ENCODE measurements at regions not wholly inside any gene's neighbourhood (a gene's known extent, or its start where the extent isn't known, plus 50 kb on each side); places are given as distances from the start of the nearest gene placed in this dataset.

DNA sequence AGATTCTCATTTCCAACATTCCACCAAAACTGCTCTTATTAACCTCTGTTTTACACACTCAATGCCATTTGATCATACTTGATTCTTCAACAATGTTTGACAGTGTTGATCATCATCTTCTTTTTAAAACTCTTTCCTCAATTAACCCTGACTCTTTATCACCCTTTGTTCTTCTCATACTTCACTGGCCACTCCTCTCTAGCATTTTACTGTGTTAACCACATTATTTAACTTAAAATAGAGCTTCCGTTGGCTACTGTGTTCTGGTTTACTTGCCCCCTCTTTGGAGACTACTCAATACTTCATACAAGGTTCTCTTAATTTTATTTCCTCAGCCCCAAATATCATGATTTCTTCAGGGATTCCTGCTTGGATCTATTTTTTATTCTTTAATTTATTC is 121.1 kb upstream of the SPRY2 start:
- Histone ChIP-seq H3K36me3 (ENCODE audit: control insufficient read depth in 2 of 2, extremely low read depth in 1 of 2, insufficient read depth in 1 of 2, low read length in 1 of 2) (no peaks in the 10 kb centered on the region), H3K4me3 (ENCODE audit: control insufficient read depth in 1 of 2, extremely low read depth in 1 of 2, low read length in 1 of 2) (no peak overlapping the region), H3K27me3 (replicated peaks in 1 of 2; ENCODE audit: control insufficient read depth in 2 of 2, extremely low read depth in 1 of 2, insufficient read depth in 2 of 2, low read length in 1 of 2) (no peaks in the 10 kb centered on the region), H3K9me3 (no peaks in the 10 kb centered on the region), H3K4me1 (ENCODE audit: control insufficient read depth in 1 of 2, extremely low read depth in 1 of 2, insufficient read depth in 2 of 2, low read length in 2 of 2) (peaks cover 0 to 2% of the 10 kb centered on the region in 2 experiments), H3K27ac (ENCODE audit: low read length) (no peak overlapping the region)
- ChIA-PET POLR2A (no interaction called here), CTCF (no interaction called here)
- no peaks in the 10 kb centered on the region for H3K36me3 Mint-ChIP-seq
- DNase-seq (no peak), ATAC-seq (replicated peaks in 1 of 4) (no peak)
- no peak overlapping the region for H3K27ac Mint-ChIP-seq
- no peaks in the 10 kb centered on the region for H3K4me1 Mint-ChIP-seq
- WGBS (ENCODE audit: insufficient coverage), result 83% methylated on average over 1 of the region's 1 CpG
- H3K4me3 Mint-ChIP-seq, result no peak overlapping the region
- H3K9me3 Mint-ChIP-seq, result no peaks in the 10 kb centered on the region
- no peaks in the 10 kb centered on the region for H3K27me3 Mint-ChIP-seq

DNA sequence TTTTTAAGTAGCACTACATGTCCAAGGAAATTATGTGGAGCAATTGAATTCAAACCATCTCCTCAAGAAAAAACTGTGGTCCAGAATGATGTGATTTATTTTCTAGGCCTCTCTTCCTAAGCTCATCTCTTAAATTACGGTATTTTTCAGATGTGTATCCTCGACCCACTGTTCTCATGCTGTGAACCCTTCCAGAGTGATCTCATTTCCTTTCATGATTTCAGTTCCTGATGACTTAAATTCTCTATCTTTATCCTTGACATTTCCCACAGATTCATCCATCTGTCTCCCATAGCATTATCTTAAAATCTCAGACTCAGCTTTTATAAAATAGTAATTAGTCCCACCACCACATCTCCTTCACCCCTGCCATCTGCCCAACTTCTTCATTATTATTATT is 117.6 kb upstream of the SPRY2 start:
- WGBS (ENCODE audit: insufficient coverage), result 79% methylated on average over 2 of the region's 2 CpGs
- Histone ChIP-seq H3K4me3 (ENCODE audit: control insufficient read depth in 1 of 2, extremely low read depth in 1 of 2, low read length in 1 of 2) (no peak overlapping the region), H3K36me3 (ENCODE audit: control insufficient read depth in 2 of 2, extremely low read depth in 1 of 2, insufficient read depth in 1 of 2, low read length in 1 of 2) (no peaks in the 10 kb centered on the region), H3K27me3 (replicated peaks in 1 of 2; ENCODE audit: control insufficient read depth in 2 of 2, extremely low read depth in 1 of 2, insufficient read depth in 2 of 2, low read length in 1 of 2) (no peaks in the 10 kb centered on the region), H3K27ac (ENCODE audit: low read length) (no peak overlapping the region), H3K9me3 (no peaks in the 10 kb centered on the region), H3K4me1 (ENCODE audit: control insufficient read depth in 1 of 2, extremely low read depth in 1 of 2, insufficient read depth in 2 of 2, low read length in 2 of 2) (peaks cover 2 to 4% of the 10 kb centered on the region in 2 experiments)
- ATAC-seq (replicated peaks in 1 of 4) (no peak), DNase-seq (no peak)
- H3K4me1 Mint-ChIP-seq, result peaks cover 0 to 5% (median 0%) of the 10 kb centered on the region in 3 donors
- POLR2A ChIA-PET, result no interaction called here
- H3K27me3 Mint-ChIP-seq, result no peaks in the 10 kb centered on the region
- no peak overlapping the region for H3K4me3 Mint-ChIP-seq
- no peaks in the 10 kb centered on the region for H3K36me3 Mint-ChIP-seq
- peaks cover 0 to 5% (median 3%) of the 10 kb centered on the region in 3 donors for H3K9me3 Mint-ChIP-seq
- CTCF ChIA-PET, result no interaction called here
- no peak overlapping the region for H3K27ac Mint-ChIP-seq

DNA sequence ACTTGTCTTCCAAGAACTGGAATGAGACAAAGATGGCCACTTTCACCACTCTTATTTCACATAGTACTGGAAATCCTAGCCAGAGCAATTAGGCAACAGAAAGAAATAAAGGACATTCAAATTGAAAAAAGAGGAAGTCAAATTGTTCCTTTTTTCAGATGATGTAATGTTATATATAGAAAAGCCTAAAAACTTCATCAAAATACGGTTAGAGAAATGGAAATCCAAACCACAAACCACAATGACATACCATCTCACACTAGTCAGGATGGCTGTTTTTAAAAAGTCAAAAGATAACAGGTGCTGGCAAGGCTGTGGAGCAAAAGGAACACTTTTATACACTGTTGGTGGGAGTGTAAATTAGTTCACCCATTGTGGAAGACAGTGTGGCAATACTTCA is 113.3 kb upstream of the SPRY2 start:
- no peaks in the 10 kb centered on the region for H3K36me3 Mint-ChIP-seq
- H3K27me3 ChIP-seq (replicated peaks in 1 of 2; ENCODE audit: control insufficient read depth in 2 of 2, extremely low read depth in 1 of 2, insufficient read depth in 2 of 2, low read length in 1 of 2), result no peaks in the 10 kb centered on the region
- no peak overlapping the region for H3K4me3 ChIP-seq (ENCODE audit: control insufficient read depth in 1 of 2, extremely low read depth in 1 of 2, low read length in 1 of 2)
- no peak overlapping the region for H3K4me3 Mint-ChIP-seq
- DNase-seq (peak in 1 of 35 experiments; percentile 2), ATAC-seq (replicated peaks in 1 of 4) (no peak)
- peaks cover 0 to 5% (median 4%) of the 10 kb centered on the region in 3 donors for H3K4me1 Mint-ChIP-seq
- no peaks in the 10 kb centered on the region for H3K36me3 ChIP-seq (ENCODE audit: control insufficient read depth in 2 of 2, extremely low read depth in 1 of 2, insufficient read depth in 1 of 2, low read length in 1 of 2)
- no CpG with 5 or more reads among the region's 1 CpG for WGBS (ENCODE audit: insufficient coverage)
- ChIA-PET POLR2A (no interaction called here), CTCF (no interaction called here)
- H3K27ac Mint-ChIP-seq, result no peak overlapping the region
- no peaks in the 10 kb centered on the region for H3K9me3 ChIP-seq
- H3K9me3 Mint-ChIP-seq, result peaks cover 0 to 5% (median 3%) of the 10 kb centered on the region in 3 donors
- no peak overlapping the region for H3K27ac ChIP-seq (ENCODE audit: low read length)
- peaks cover 0 to 4% of the 10 kb centered on the region in 2 donors for H3K27me3 Mint-ChIP-seq
- peaks cover 0 to 4% of the 10 kb centered on the region in 2 experiments for H3K4me1 ChIP-seq (ENCODE audit: control insufficient read depth in 1 of 2, extremely low read depth in 1 of 2, insufficient read depth in 2 of 2, low read length in 2 of 2)

DNA sequence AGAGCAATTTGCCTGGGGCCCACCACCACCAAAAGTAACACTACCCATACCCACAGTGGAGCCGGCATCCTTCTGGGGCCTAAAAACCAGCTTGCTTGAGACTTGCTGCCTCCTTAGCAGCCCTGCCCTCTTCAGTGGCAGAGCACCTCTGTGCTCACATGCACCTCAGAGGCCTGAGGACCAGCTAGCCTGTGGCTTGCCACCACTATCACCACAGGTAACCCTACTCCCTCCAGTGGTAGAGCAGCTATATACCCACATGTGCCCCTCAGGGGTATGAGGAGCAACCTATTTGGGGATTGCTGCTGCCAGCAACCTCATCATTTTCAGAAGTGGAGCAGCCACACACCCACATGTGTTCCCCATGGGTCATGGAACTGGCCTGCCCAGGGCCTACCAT is 111.4 kb upstream of the SPRY2 start:
- Mint-ChIP-seq H3K4me3 (no peak overlapping the region), H3K27me3 (peaks cover 0 to 4% of the 10 kb centered on the region in 2 donors), H3K36me3 (no peaks in the 10 kb centered on the region), H3K4me1 (peaks cover 0 to 6% (median 5%) of the 10 kb centered on the region in 3 donors), H3K27ac (no peak overlapping the region), H3K9me3 (peaks cover 0 to 5% (median 3%) of the 10 kb centered on the region in 3 donors)
- no peaks in the 10 kb centered on the region for H3K36me3 ChIP-seq (ENCODE audit: control insufficient read depth in 2 of 2, extremely low read depth in 1 of 2, insufficient read depth in 1 of 2, low read length in 1 of 2)
- CTCF ChIA-PET, result no interaction called here
- no peak overlapping the region for H3K27ac ChIP-seq (ENCODE audit: low read length)
- no peaks in the 10 kb centered on the region for H3K27me3 ChIP-seq (replicated peaks in 1 of 2; ENCODE audit: control insufficient read depth in 2 of 2, extremely low read depth in 1 of 2, insufficient read depth in 2 of 2, low read length in 1 of 2)
- POLR2A ChIA-PET, result no interaction called here
- no peak for DNase-seq
- 100% methylated on average over 1 of the region's 1 CpG for WGBS (ENCODE audit: insufficient coverage)
- peaks cover 0 to 4% of the 10 kb centered on the region in 2 experiments for H3K4me1 ChIP-seq (ENCODE audit: control insufficient read depth in 1 of 2, extremely low read depth in 1 of 2, insufficient read depth in 2 of 2, low read length in 2 of 2)
- no peak overlapping the region for H3K4me3 ChIP-seq (ENCODE audit: control insufficient read depth in 1 of 2, extremely low read depth in 1 of 2, low read length in 1 of 2)
- ATAC-seq (replicated peaks in 1 of 4), result no peak
- H3K9me3 ChIP-seq, result no peaks in the 10 kb centered on the region

DNA sequence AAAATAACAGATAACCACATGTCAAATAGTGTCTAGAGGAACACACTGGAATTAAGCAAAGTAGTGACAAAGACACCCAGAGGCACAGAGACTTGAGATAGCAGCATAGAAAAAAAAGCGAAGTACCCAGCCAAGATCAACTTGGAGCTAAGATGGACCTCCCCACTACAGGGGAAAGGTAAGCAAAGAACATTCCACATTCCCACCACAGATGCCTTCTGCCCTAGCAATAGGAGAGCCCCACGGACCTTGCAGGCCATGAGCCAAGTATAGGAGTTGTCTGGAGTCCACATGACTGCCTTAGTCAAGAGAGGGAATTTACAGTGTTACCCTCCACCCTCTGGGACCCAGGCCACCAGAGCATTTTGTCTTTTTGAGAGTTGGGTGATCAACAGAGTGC is 110.7 kb upstream of the SPRY2 start:
- Mint-ChIP-seq H3K9me3 (peaks cover 0 to 5% (median 3%) of the 10 kb centered on the region in 3 donors), H3K27me3 (peaks cover 0 to 4% of the 10 kb centered on the region in 2 donors), H3K27ac (no peak overlapping the region), H3K36me3 (no peaks in the 10 kb centered on the region), H3K4me3 (no peak overlapping the region), H3K4me1 (peaks cover 0 to 6% (median 5%) of the 10 kb centered on the region in 3 donors)
- WGBS (ENCODE audit: insufficient coverage), result no CpG with 5 or more reads among the region's 2 CpGs
- POLR2A ChIA-PET, result no interaction called here
- no peak for ATAC-seq (replicated peaks in 1 of 4)
- CTCF ChIA-PET, result no interaction called here
- no peak overlapping the region for H3K27ac ChIP-seq (ENCODE audit: low read length)
- no peaks in the 10 kb centered on the region for H3K27me3 ChIP-seq (replicated peaks in 1 of 2; ENCODE audit: control insufficient read depth in 2 of 2, extremely low read depth in 1 of 2, insufficient read depth in 2 of 2, low read length in 1 of 2)
- H3K4me3 ChIP-seq (ENCODE audit: control insufficient read depth in 1 of 2, extremely low read depth in 1 of 2, low read length in 1 of 2), result no peak overlapping the region
- H3K4me1 ChIP-seq (ENCODE audit: control insufficient read depth in 1 of 2, extremely low read depth in 1 of 2, insufficient read depth in 2 of 2, low read length in 2 of 2), result peaks cover 0 to 4% of the 10 kb centered on the region in 2 experiments
- DNase-seq, result no peak
- no peaks in the 10 kb centered on the region for H3K9me3 ChIP-seq
- H3K36me3 ChIP-seq (ENCODE audit: control insufficient read depth in 2 of 2, extremely low read depth in 1 of 2, insufficient read depth in 1 of 2, low read length in 1 of 2), result no peaks in the 10 kb centered on the region

DNA sequence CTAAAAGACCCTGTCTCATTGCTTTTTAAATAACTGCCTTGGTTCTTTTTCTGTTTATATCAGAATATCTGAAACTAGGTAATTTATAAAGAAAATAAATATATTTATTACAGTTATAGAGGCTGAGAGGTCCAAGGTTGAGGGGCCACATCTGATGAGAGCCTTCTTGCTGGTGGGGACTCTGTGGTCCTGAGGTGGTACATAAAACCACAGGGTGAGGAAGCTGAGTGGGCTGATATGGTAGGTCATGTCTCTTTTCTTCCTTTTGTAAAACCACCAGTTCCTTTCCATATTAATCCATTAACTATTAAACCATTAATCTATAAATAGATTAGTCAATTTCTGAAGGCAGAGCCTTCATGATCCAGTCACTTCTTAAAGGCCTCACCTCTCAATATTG is 109.5 kb upstream of the SPRY2 start:
- CTCF ChIA-PET, result no interaction called here
- H3K4me1 ChIP-seq (ENCODE audit: control insufficient read depth in 1 of 2, extremely low read depth in 1 of 2, insufficient read depth in 2 of 2, low read length in 2 of 2), result peaks cover 0 to 4% of the 10 kb centered on the region in 2 experiments
- no peak overlapping the region for H3K4me3 ChIP-seq (ENCODE audit: control insufficient read depth in 1 of 2, extremely low read depth in 1 of 2, low read length in 1 of 2)
- H3K36me3 ChIP-seq (ENCODE audit: control insufficient read depth in 2 of 2, extremely low read depth in 1 of 2, insufficient read depth in 1 of 2, low read length in 1 of 2), result no peaks in the 10 kb centered on the region
- no peaks in the 10 kb centered on the region for H3K27me3 ChIP-seq (replicated peaks in 1 of 2; ENCODE audit: control insufficient read depth in 2 of 2, extremely low read depth in 1 of 2, insufficient read depth in 2 of 2, low read length in 1 of 2)
- no peak for ATAC-seq (replicated peaks in 1 of 4)
- peaks cover 0 to 4% of the 10 kb centered on the region in 2 donors for H3K27me3 Mint-ChIP-seq
- no peak overlapping the region for H3K27ac ChIP-seq (ENCODE audit: low read length)
- peaks cover 0 to 5% (median 0%) of the 10 kb centered on the region in 3 donors for H3K9me3 Mint-ChIP-seq
- H3K27ac Mint-ChIP-seq, result no peak overlapping the region
- DNase-seq, result no peak
- H3K4me1 Mint-ChIP-seq, result peaks cover 0 to 6% (median 5%) of the 10 kb centered on the region in 3 donors
- H3K4me3 Mint-ChIP-seq, result no peak overlapping the region
- POLR2A ChIA-PET, result no interaction called here
- H3K36me3 Mint-ChIP-seq, result no peaks in the 10 kb centered on the region
- H3K9me3 ChIP-seq, result no peaks in the 10 kb centered on the region

DNA sequence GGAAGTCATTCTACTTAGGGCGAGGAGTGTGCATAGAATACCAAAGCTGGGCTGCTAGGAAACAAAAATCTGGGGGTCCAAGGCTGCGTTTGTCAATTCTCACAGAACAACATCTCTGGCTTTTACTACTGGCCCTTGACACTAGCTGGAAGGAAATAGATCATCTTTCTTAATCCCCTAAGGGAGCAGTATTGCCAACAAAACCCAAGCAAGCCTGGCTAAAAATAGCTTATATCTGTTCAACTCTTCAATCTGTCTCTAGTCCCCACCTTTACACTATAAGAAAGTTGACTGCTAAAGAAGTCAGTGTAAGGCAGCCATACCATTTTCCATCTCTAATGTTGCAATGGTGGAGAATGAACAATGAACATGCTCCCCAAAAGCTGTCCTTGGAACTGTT is 107.8 kb upstream of the SPRY2 start:
- ATAC-seq (replicated peaks in 1 of 4) (no peak), DNase-seq (no peak)
- ChIA-PET POLR2A (no interaction called here), CTCF (no interaction called here)
- no peaks in the 10 kb centered on the region for H3K36me3 ChIP-seq (ENCODE audit: control insufficient read depth in 2 of 2, extremely low read depth in 1 of 2, insufficient read depth in 1 of 2, low read length in 1 of 2)
- peaks cover 0 to 10% (median 3%) of the 10 kb centered on the region in 3 donors for H3K4me1 Mint-ChIP-seq
- H3K27ac ChIP-seq (ENCODE audit: low read length), result no peak overlapping the region
- H3K36me3 Mint-ChIP-seq, result no peaks in the 10 kb centered on the region
- no peaks in the 10 kb centered on the region for H3K9me3 ChIP-seq
- H3K9me3 Mint-ChIP-seq, result no peaks in the 10 kb centered on the region
- no peak overlapping the region for H3K4me3 Mint-ChIP-seq
- H3K4me1 ChIP-seq (ENCODE audit: control insufficient read depth in 1 of 2, extremely low read depth in 1 of 2, insufficient read depth in 2 of 2, low read length in 2 of 2), result peaks cover 0 to 9% of the 10 kb centered on the region in 2 experiments
- H3K4me3 ChIP-seq (ENCODE audit: control insufficient read depth in 1 of 2, extremely low read depth in 1 of 2, low read length in 1 of 2), result no peak overlapping the region
- no peak overlapping the region for H3K27ac Mint-ChIP-seq
- H3K27me3 Mint-ChIP-seq, result peaks cover 0 to 4% of the 10 kb centered on the region in 2 donors
- WGBS (ENCODE audit: insufficient coverage), result 59% methylated on average over 2 of the region's 2 CpGs
- no peaks in the 10 kb centered on the region for H3K27me3 ChIP-seq (replicated peaks in 1 of 2; ENCODE audit: control insufficient read depth in 2 of 2, extremely low read depth in 1 of 2, insufficient read depth in 2 of 2, low read length in 1 of 2)
